Keratinocyte (primary cell): ENCODE measurements at regions not wholly inside any gene's neighbourhood (a gene's known extent, or its start where the extent isn't known, plus 50 kb on each side); places are given as distances from the start of the nearest gene placed in this dataset.

ENCODE experiments used
- DNase-seq: peaks from one replicate; pipeline ENCODE4 v3.0.0-alpha.2; 2011; ENCODE audit warnings: low read depth, missing footprints, low spot score
- FAIRE-seq: peaks from 2 replicates; lab custom pipeline; 2011; peaks lifted over from hg19 to GRCh38; lab: Jason Lieb, UNC
- H2AFZ ChIP-seq: 2 replicates; pipeline ENCODE4 v1.6.0; 2012; ENCODE audit warnings: low read length, control low read depth, inconsistent platforms; ENCODE audit not compliant: control insufficient read depth
- H3K27ac ChIP-seq: 2 replicates; pipeline ENCODE4 v1.5.1; 2011; ENCODE audit warnings: low read length; ENCODE audit not compliant: control insufficient read depth, insufficient read depth
- H3K27me3 ChIP-seq: 3 replicates; pipeline ENCODE4 v1.6.0; 2011; ENCODE audit warnings: low read length; ENCODE audit not compliant: control insufficient read depth, insufficient read depth; ENCODE audit errors: extremely low read depth
- H3K36me3 ChIP-seq, 2 experiments: 2 replicates in 1 of 2; 3 replicates in 1 of 2; pipeline ENCODE4 v1.5.1; 2011; ENCODE audit warnings: low read length in 2 of 2, mild to moderate bottlenecking in 1 of 2; ENCODE audit not compliant: control insufficient read depth in 2 of 2, insufficient read depth in 2 of 2; ENCODE audit errors: extremely low read depth in 1 of 2
- H3K4me1 ChIP-seq: 3 replicates; pipeline ENCODE4 v1.5.1; 2011; ENCODE audit warnings: low read length; ENCODE audit not compliant: control insufficient read depth, insufficient read depth; ENCODE audit errors: extremely low read depth
- H3K4me2 ChIP-seq: 3 replicates; pipeline ENCODE4 v1.6.0; 2011; ENCODE audit warnings: low read depth, low read length; ENCODE audit not compliant: control insufficient read depth, insufficient read depth; ENCODE audit errors: extremely low read depth
- H3K4me3 ChIP-seq, 3 experiments: fragments of 200-600 bp in 1 of 3; sonication (generic) in 1 of 3; 2 replicates in 2 of 3; 3 replicates in 1 of 3; pipeline ENCODE4 v1.5.1; 2011 to 2016; ENCODE audit warnings: low read length in 3 of 3, mild to moderate bottlenecking in 3 of 3, control low read depth in 2 of 3, inconsistent platforms in 1 of 3, low read depth in 1 of 3, mixed read lengths in 1 of 3, mixed run types in 1 of 3, moderate library complexity in 1 of 3; ENCODE audit not compliant: control insufficient read depth in 2 of 3, insufficient read depth in 2 of 3; ENCODE audit errors: extremely low read depth in 1 of 3
- H3K79me2 ChIP-seq: 2 replicates; pipeline ENCODE4 v1.6.0; 2012; ENCODE audit warnings: low read length; ENCODE audit not compliant: control insufficient read depth, insufficient read depth
- H3K9ac ChIP-seq: 3 replicates; pipeline ENCODE4 v1.6.0; 2011; ENCODE audit warnings: low read length; ENCODE audit not compliant: control insufficient read depth, insufficient read depth; ENCODE audit errors: extremely low read depth
- H3K9me1 ChIP-seq: 3 replicates; pipeline ENCODE4 v1.6.0; 2011; ENCODE audit warnings: low read length; ENCODE audit not compliant: control insufficient read depth, insufficient read depth; ENCODE audit errors: extremely low read depth
- H3K9me3 ChIP-seq: 2 replicates; pipeline ENCODE4 v1.5.1; 2012; ENCODE audit warnings: low read depth, low read length; ENCODE audit not compliant: control insufficient read depth
- H4K20me1 ChIP-seq: 3 replicates; pipeline ENCODE4 v1.6.0; 2011; ENCODE audit warnings: low read length; ENCODE audit not compliant: control insufficient read depth, insufficient read depth; ENCODE audit errors: extremely low read depth
- CTCF ChIP-seq, 3 experiments: IDR thresholded peaks in 1 of 3; conservative IDR thresholded peaks in 1 of 3; optimal IDR thresholded peaks in 1 of 3; 2 replicates in 2 of 3; 3 replicates in 1 of 3; pipeline versions ENCODE3 to v1.5.1; 2011; ENCODE audit warnings: low read length in 3 of 3, mild to moderate bottlenecking in 3 of 3, moderate library complexity in 2 of 3, control low read depth in 1 of 3, inconsistent platforms in 1 of 3; ENCODE audit not compliant: insufficient read depth in 2 of 3; ENCODE audit errors: extremely low read depth in 1 of 3
- EZH2 ChIP-seq: IDR thresholded peaks from one replicate; pipeline ENCODE4 v1.6.1; 2012; ENCODE audit warnings: inconsistent platforms, mild to moderate bottlenecking, low read length, moderate library complexity
- dilution Hi-C: fragments of 300-500 bp; cut with MboI; formaldehyde crosslinking; loops from one replicate; pipeline ENCODE4 v1.7.0; 2020; ENCODE audit warnings: low sequenced_read_pairs; ENCODE audit not compliant: extremely low pct_ligation_motif_present

GRCh38 chr17:72321896-72322295, 201.1 kb downstream of the SOX9 start:
- no peaks in the 10 kb centered on the region for H3K9me3 ChIP-seq
- H2AFZ ChIP-seq: no peak overlapping the region
- no peaks in the 10 kb centered on the region for H3K36me3 ChIP-seq
- H3K4me3 ChIP-seq: no peak overlapping the region
- no peak overlapping the region for H3K27ac ChIP-seq
- no peak overlapping the region for H3K9ac ChIP-seq
- no peaks in the 10 kb centered on the region for H4K20me1 ChIP-seq
- H3K27me3 ChIP-seq: peaks cover 15% of the 10 kb centered on the region
- no peak for DNase-seq
- H3K4me1 ChIP-seq: no peaks in the 10 kb centered on the region
- H3K4me2 ChIP-seq: no peak overlapping the region
- TF ChIP-seq CTCF (optimal IDR thresholded peaks at IDR 0.05 in 1 of 3, IDR thresholded peaks at IDR 0.05 in 1 of 3, conservative IDR thresholded peaks at IDR 0.05 in 1 of 3; ENCODE audit: extremely low read depth in 1 of 3, insufficient read depth in 2 of 3, low read length in 3 of 3): no peak
- TF ChIP-seq EZH2: no peak
- H3K79me2 ChIP-seq: no peaks in the 10 kb centered on the region
- no peaks in the 10 kb centered on the region for H3K9me1 ChIP-seq
- dilution Hi-C loops: no loop called here
- no peak for FAIRE-seq

- Histone ChIP-seq H3K36me3 (no peaks in the 10 kb centered on the region), H3K27me3 (peaks cover 2% of the 10 kb centered on the region), H3K9me3 (no peaks in the 10 kb centered on the region), H3K79me2 (no peaks in the 10 kb centered on the region), H2AFZ (no peak overlapping the region), H3K9ac (no peak overlapping the region), H3K4me2 (no peak overlapping the region), H3K9me1 (no peaks in the 10 kb centered on the region), H3K4me1 (no peaks in the 10 kb centered on the region), H3K27ac (no peak overlapping the region), H4K20me1 (no peaks in the 10 kb centered on the region), H3K4me3 (no peak overlapping the region)
- FAIRE-seq (no peak), DNase-seq (no peak)
- dilution Hi-C loops: no loop called here
- no peak for TF ChIP-seq CTCF (optimal IDR thresholded peaks at IDR 0.05 in 1 of 3, IDR thresholded peaks at IDR 0.05 in 1 of 3, conservative IDR thresholded peaks at IDR 0.05 in 1 of 3; ENCODE audit: extremely low read depth in 1 of 3, insufficient read depth in 2 of 3, low read length in 3 of 3)
- TF ChIP-seq EZH2: no peak
Measured at GRCh38 chr17:72332367-72332766, 211.5 kb downstream of the SOX9 start.
